Neural cell (in vitro differentiated cells): ENCODE measurements at regions not wholly inside any gene's neighbourhood (a gene's known extent, or its start where the extent isn't known, plus 50 kb on each side); places are given as distances from the start of the nearest gene placed in this dataset.

ENCODE experiments used
- H2AFZ ChIP-seq: fragments of 200-600, 300-800 bp; sonication (generic), shearing (Covaris generic); 2 replicates; pipeline ENCODE4 v1.6.0; 2014; ENCODE audit warnings: low read depth, mild to moderate bottlenecking, antibody characterized with exemption, low read length, moderate library complexity
- H3F3A ChIP-seq: fragments of 200-600 bp; shearing (Covaris generic); 2 replicates; pipeline ENCODE4 v1.6.1; 2016; ENCODE audit warnings: mild to moderate bottlenecking, moderate library complexity, mixed read lengths, antibody characterized with exemption, low read length; ENCODE audit not compliant: insufficient read depth, poor library complexity, severe bottlenecking
- H3K27ac ChIP-seq: fragments of 200-600, 300-800 bp; sonication (generic), shearing (Covaris generic); 2 replicates; pipeline ENCODE4 v1.5.1; 2014; ENCODE audit warnings: mild to moderate bottlenecking, low read length, moderate library complexity
- H3K27me3 ChIP-seq: fragments of 300-800, 200-600 bp; sonication (generic), shearing (Covaris generic); 2 replicates; pipeline ENCODE4 v1.6.0; 2014; ENCODE audit warnings: mild to moderate bottlenecking, low read depth, low read length, moderate library complexity; ENCODE audit not compliant: insufficient read depth
- H3K36me3 ChIP-seq: fragments of 300-800, 200-600 bp; sonication (generic), shearing (Covaris generic); 2 replicates; pipeline ENCODE4 v1.5.1; 2014; ENCODE audit warnings: mild to moderate bottlenecking, antibody characterized with exemption, low read length, moderate library complexity; ENCODE audit not compliant: insufficient read depth
- H3K4me2 ChIP-seq: fragments of 300-800, 200-600 bp; sonication (generic), shearing (Covaris generic); 2 replicates; pipeline ENCODE4 v1.6.0; 2014; ENCODE audit warnings: mild to moderate bottlenecking, low read length
- H3K4me3 ChIP-seq: fragments of 300-800, 200-600 bp; sonication (generic), shearing (Covaris generic); 2 replicates; pipeline ENCODE4 v1.5.1; 2014; ENCODE audit warnings: mild to moderate bottlenecking, low read length, moderate library complexity
- H3K79me2 ChIP-seq: fragments of 200-600 bp; shearing (Covaris generic); replicated peaks from 2 replicates; pipeline ENCODE4 v1.6.0; 2014; ENCODE audit warnings: mild to moderate bottlenecking, low read length, moderate library complexity; ENCODE audit not compliant: insufficient read depth
- H3K9ac ChIP-seq: fragments of 300-800, 200-600 bp; sonication (generic), shearing (Covaris generic); 2 replicates; pipeline ENCODE4 v1.6.1; 2016; ENCODE audit warnings: mild to moderate bottlenecking, low read length, mixed read lengths
- H3K9me2 ChIP-seq: fragments of 200-600 bp; shearing (Covaris generic); 2 replicates; pipeline ENCODE4 v1.6.1; 2016; ENCODE audit warnings: mild to moderate bottlenecking, low read length, mixed read lengths; ENCODE audit not compliant: insufficient read depth
- H3K9me3 ChIP-seq: fragments of 200-600, 300-800 bp; sonication (generic), shearing (Covaris generic); 2 replicates; pipeline ENCODE4 v1.6.1; 2016; ENCODE audit warnings: mild to moderate bottlenecking, mixed run types, low read length, moderate library complexity, mixed read lengths
- H4K20me1 ChIP-seq: fragments of 200-600 bp; shearing (Covaris generic); 2 replicates; pipeline ENCODE4 v1.6.1; 2016; ENCODE audit warnings: mild to moderate bottlenecking, mixed run types; ENCODE audit not compliant: insufficient read depth
- EP300 ChIP-seq: fragments of 450-650 bp; conservative IDR thresholded peaks from 2 replicates; pipeline ENCODE4 v1.6.1; 2014; ENCODE audit warnings: antibody characterized with exemption, mild to moderate bottlenecking, moderate library complexity; ENCODE audit not compliant: poor library complexity, severe bottlenecking
- EZH2 ChIP-seq: fragments of 200-600, 300-800 bp; shearing (Covaris generic), sonication (generic); IDR thresholded peaks from 2 replicates; pipeline ENCODE4 v1.6.1; 2014; ENCODE audit warnings: antibody characterized with exemption, low read length, borderline replicate concordance, mild to moderate bottlenecking; ENCODE audit not compliant: insufficient read depth, poor library complexity, severe bottlenecking
- MXI1 ChIP-seq: fragments of 450-650 bp; conservative IDR thresholded peaks from 2 replicates; pipeline ENCODE4 v1.6.1; 2014; ENCODE audit warnings: antibody characterized with exemption, mild to moderate bottlenecking; ENCODE audit not compliant: poor library complexity, severe bottlenecking
- POLR2AphosphoS5 ChIP-seq: IDR thresholded peaks from 2 replicates; pipeline ENCODE4 v1.6.1; 2012
- RAD21 ChIP-seq: fragments of 450-650 bp; conservative IDR thresholded peaks from 2 replicates; pipeline ENCODE4 v1.6.1; 2014; ENCODE audit warnings: antibody characterized with exemption, mild to moderate bottlenecking, moderate library complexity
- SMC3 ChIP-seq: fragments of 450-650 bp; conservative IDR thresholded peaks from 2 replicates; pipeline ENCODE4 v1.6.1; 2014; ENCODE audit warnings: antibody characterized with exemption, mild to moderate bottlenecking, moderate library complexity; ENCODE audit not compliant: poor library complexity
- TAF1 ChIP-seq: IDR thresholded peaks from 2 replicates; pipeline ENCODE4 v1.6.1; 2012; ENCODE audit warnings: low read depth
- TF ChIP-seq, protein P1 (sequence below): IDR thresholded peaks from 2 replicates; pipeline ENCODE4 v1.6.1; 2012; ENCODE audit warnings: borderline replicate concordance
- TF ChIP-seq, protein P2 (sequence below): fragments of 450-650 bp; IDR thresholded peaks from 2 replicates; pipeline ENCODE4 v1.5.1; 2014; ENCODE audit warnings: antibody characterized with exemption, mild to moderate bottlenecking, moderate library complexity; ENCODE audit not compliant: poor library complexity, severe bottlenecking

- H3K9me3 ChIP-seq: no peaks in the 10 kb centered on the region
- H3K9me2 ChIP-seq: no peaks in the 10 kb centered on the region
- no peaks in the 10 kb centered on the region for H3K36me3 ChIP-seq
- H2AFZ ChIP-seq: no peak overlapping the region
- no peaks in the 10 kb centered on the region for H3F3A ChIP-seq
- no peak overlapping the region for H3K4me3 ChIP-seq
- H4K20me1 ChIP-seq: no peaks in the 10 kb centered on the region
- no peak overlapping the region for H3K9ac ChIP-seq
- H3K27ac ChIP-seq: no peak overlapping the region
- no peak overlapping the region for H3K4me2 ChIP-seq
- H3K27me3 ChIP-seq: no peaks in the 10 kb centered on the region
- no peaks in the 10 kb centered on the region for H3K79me2 ChIP-seq
- TF ChIP-seq POLR2AphosphoS5 (no peak), EP300 (no peak), TAF1 (no peak), EZH2 (no peak), MXI1 (no peak), RAD21 (no peak), SMC3 (no peak)
- TF ChIP-seq, protein P1, sequence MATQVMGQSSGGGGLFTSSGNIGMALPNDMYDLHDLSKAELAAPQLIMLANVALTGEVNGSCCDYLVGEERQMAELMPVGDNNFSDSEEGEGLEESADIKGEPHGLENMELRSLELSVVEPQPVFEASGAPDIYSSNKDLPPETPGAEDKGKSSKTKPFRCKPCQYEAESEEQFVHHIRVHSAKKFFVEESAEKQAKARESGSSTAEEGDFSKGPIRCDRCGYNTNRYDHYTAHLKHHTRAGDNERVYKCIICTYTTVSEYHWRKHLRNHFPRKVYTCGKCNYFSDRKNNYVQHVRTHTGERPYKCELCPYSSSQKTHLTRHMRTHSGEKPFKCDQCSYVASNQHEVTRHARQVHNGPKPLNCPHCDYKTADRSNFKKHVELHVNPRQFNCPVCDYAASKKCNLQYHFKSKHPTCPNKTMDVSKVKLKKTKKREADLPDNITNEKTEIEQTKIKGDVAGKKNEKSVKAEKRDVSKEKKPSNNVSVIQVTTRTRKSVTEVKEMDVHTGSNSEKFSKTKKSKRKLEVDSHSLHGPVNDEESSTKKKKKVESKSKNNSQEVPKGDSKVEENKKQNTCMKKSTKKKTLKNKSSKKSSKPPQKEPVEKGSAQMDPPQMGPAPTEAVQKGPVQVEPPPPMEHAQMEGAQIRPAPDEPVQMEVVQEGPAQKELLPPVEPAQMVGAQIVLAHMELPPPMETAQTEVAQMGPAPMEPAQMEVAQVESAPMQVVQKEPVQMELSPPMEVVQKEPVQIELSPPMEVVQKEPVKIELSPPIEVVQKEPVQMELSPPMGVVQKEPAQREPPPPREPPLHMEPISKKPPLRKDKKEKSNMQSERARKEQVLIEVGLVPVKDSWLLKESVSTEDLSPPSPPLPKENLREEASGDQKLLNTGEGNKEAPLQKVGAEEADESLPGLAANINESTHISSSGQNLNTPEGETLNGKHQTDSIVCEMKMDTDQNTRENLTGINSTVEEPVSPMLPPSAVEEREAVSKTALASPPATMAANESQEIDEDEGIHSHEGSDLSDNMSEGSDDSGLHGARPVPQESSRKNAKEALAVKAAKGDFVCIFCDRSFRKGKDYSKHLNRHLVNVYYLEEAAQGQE: no peak
- TF ChIP-seq, protein P2, sequence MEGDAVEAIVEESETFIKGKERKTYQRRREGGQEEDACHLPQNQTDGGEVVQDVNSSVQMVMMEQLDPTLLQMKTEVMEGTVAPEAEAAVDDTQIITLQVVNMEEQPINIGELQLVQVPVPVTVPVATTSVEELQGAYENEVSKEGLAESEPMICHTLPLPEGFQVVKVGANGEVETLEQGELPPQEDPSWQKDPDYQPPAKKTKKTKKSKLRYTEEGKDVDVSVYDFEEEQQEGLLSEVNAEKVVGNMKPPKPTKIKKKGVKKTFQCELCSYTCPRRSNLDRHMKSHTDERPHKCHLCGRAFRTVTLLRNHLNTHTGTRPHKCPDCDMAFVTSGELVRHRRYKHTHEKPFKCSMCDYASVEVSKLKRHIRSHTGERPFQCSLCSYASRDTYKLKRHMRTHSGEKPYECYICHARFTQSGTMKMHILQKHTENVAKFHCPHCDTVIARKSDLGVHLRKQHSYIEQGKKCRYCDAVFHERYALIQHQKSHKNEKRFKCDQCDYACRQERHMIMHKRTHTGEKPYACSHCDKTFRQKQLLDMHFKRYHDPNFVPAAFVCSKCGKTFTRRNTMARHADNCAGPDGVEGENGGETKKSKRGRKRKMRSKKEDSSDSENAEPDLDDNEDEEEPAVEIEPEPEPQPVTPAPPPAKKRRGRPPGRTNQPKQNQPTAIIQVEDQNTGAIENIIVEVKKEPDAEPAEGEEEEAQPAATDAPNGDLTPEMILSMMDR: no peak
These were observed 75.6 kb downstream of the PRL start for GRCh38 chr6:22221211-22221610.

GRCh38 chr6:22221630-22222029 lies 75.2 kb downstream of the PRL start:
- Histone ChIP-seq H3K27me3 (no peaks in the 10 kb centered on the region), H3K9me3 (no peaks in the 10 kb centered on the region), H3K4me3 (no peak overlapping the region), H3K79me2 (no peaks in the 10 kb centered on the region), H2AFZ (no peak overlapping the region), H3F3A (no peaks in the 10 kb centered on the region), H3K9me2 (no peaks in the 10 kb centered on the region), H3K27ac (no peak overlapping the region), H3K4me2 (no peak overlapping the region), H3K36me3 (no peaks in the 10 kb centered on the region), H4K20me1 (no peaks in the 10 kb centered on the region), H3K9ac (no peak overlapping the region)
- TF ChIP-seq MXI1: no peak
- TF ChIP-seq, protein P2: no peak
- TF ChIP-seq SMC3: no peak
- TF ChIP-seq RAD21: no peak
- no peak for TF ChIP-seq TAF1
- TF ChIP-seq, protein P1: no peak
- no peak for TF ChIP-seq POLR2AphosphoS5
- TF ChIP-seq EP300: no peak
- no peak for TF ChIP-seq EZH2
